Fibroblast of lung (primary cell): ENCODE measurements at regions not wholly inside any gene's neighbourhood (a gene's known extent, or its start where the extent isn't known, plus 50 kb on each side); places are given as distances from the start of the nearest gene placed in this dataset.

Experiments used
- CTCF ChIP-seq, 2 donors: IDR thresholded peaks in 1 of 2; conservative IDR thresholded peaks in 1 of 2; 1 replicate in 1 of 2; 2 replicates in 1 of 2; pipeline ENCODE4 v1.5.1; 2011 to 2012; ENCODE audit warnings: low read length in 2 of 2, control low read depth in 1 of 2, inconsistent platforms in 1 of 2, low read depth in 1 of 2, mild to moderate bottlenecking in 1 of 2
- EZH2 ChIP-seq: IDR thresholded peaks from 2 replicates; pipeline ENCODE4 v1.5.1; 2012; ENCODE audit warnings: low read length, control low read depth, mild to moderate bottlenecking; ENCODE audit errors: missing control alignments

- no peak for TF ChIP-seq CTCF (conservative IDR thresholded peaks at IDR 0.05 in 1 of 2, IDR thresholded peaks at IDR 0.05 in 1 of 2; ENCODE audit: low read depth in 1 of 2, low read length in 2 of 2)
- no peak for TF ChIP-seq EZH2
Measured at GRCh38 chr9:108603141-108603540, 252.6 kb downstream of the ACTL7B start.
